C4-2B (cell line): ENCODE measurements at regions not wholly inside any gene's neighbourhood (a gene's known extent, or its start where the extent isn't known, plus 50 kb on each side); places are given as distances from the start of the nearest gene placed in this dataset.

Experiments
- H3K27ac ChIP-seq: fragments of 450-650 bp; 2 replicates; pipeline ENCODE4 v1.5.1; 2017
- ZFX ChIP-seq: fragments of 450-650 bp; IDR thresholded peaks from 2 replicates; pipeline ENCODE4 v1.6.1; 2017
- TF ChIP-seq, protein P1 (sequence below): fragments of 450-650 bp; conservative IDR thresholded peaks from 2 replicates; pipeline ENCODE4 v1.5.1; 2017; ENCODE audit warnings: mild to moderate bottlenecking

DNA sequence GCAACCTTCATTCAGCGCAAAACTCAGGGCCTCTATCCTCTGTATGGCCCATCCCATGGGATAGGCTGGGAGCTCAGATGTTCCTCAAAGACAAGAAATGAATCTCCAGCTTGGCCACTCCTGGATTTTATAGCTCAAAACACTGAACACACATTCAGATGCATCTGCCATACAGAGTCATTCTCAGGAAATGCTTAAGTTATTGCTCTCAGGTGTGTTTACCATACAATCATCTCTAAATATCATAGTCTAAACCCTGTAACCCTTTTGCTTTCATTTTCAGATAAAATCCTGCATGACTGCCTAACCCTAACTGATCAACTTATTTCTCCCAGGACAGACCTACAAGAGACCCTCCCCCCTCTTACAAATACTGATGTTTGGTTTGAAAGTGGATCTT lies 140.9 kb upstream of the FMR1 start:
- no peak overlapping the region for H3K27ac ChIP-seq
- no peak for TF ChIP-seq ZFX
- TF ChIP-seq, protein P1, sequence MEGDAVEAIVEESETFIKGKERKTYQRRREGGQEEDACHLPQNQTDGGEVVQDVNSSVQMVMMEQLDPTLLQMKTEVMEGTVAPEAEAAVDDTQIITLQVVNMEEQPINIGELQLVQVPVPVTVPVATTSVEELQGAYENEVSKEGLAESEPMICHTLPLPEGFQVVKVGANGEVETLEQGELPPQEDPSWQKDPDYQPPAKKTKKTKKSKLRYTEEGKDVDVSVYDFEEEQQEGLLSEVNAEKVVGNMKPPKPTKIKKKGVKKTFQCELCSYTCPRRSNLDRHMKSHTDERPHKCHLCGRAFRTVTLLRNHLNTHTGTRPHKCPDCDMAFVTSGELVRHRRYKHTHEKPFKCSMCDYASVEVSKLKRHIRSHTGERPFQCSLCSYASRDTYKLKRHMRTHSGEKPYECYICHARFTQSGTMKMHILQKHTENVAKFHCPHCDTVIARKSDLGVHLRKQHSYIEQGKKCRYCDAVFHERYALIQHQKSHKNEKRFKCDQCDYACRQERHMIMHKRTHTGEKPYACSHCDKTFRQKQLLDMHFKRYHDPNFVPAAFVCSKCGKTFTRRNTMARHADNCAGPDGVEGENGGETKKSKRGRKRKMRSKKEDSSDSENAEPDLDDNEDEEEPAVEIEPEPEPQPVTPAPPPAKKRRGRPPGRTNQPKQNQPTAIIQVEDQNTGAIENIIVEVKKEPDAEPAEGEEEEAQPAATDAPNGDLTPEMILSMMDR, result no peak

DNA sequence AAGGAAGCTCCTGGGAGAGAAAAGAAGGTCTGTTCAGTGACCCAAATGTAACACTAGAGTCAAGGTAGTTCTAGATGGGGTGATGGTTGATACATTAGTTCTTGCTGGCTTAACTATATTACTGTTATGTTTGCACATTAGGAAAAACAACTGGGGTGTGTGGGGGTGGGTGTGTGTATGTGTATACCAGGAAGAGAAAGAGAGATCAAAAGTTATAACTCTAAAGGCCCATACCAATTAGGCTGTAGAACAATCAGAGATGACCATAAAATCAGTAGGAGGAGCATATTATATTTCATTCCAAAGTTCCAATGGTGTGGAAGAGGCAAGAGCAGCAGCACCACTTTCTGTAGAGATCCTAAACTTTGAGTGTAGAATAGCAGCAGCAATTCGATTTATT lies 134.7 kb upstream of the FMR1 start:
- no peak overlapping the region for H3K27ac ChIP-seq
- no peak for TF ChIP-seq ZFX
- TF ChIP-seq, protein P1, result no peak

DNA sequence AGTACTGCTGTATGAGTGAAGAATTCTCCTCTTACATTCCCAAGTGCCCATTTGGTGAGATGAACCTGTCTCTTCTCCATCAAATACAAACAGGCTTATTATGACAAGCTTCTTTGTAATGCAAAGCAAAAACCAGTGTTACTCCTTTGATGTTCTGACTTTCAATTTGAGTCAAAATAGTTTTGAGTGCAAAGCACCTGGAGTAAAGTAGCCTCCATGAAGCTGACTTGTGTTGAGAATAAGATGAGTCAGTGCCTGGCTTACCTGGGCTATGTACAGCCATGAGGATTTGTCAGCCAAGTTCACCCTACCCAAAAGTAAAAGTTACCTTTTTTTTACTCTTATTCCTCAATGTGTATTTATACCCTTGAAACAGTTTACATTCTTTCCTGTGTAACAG lies 132.5 kb upstream of the FMR1 start:
- no peak for TF ChIP-seq ZFX
- TF ChIP-seq, protein P1, result no peak
- H3K27ac ChIP-seq, result no peak overlapping the region

DNA sequence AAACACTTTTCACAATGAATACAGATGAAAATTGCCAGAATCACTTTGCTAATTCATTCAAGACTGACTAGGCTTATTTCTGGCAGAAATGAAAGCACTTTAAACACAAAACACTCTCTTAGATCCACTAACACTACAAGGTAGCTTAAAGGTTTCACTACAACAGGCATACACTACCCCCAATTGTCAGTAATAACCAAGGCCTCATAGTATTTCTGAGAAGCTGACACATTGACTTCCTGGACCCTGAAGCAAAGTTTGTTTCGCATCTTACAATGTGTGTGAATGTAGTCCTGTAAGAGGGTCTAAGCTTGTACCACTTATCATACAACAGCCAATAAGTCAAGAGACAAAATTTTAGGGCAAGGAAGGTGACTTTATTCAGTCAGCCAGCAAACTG lies 129.9 kb upstream of the FMR1 start:
- no peak for TF ChIP-seq ZFX
- TF ChIP-seq, protein P1, result no peak

DNA sequence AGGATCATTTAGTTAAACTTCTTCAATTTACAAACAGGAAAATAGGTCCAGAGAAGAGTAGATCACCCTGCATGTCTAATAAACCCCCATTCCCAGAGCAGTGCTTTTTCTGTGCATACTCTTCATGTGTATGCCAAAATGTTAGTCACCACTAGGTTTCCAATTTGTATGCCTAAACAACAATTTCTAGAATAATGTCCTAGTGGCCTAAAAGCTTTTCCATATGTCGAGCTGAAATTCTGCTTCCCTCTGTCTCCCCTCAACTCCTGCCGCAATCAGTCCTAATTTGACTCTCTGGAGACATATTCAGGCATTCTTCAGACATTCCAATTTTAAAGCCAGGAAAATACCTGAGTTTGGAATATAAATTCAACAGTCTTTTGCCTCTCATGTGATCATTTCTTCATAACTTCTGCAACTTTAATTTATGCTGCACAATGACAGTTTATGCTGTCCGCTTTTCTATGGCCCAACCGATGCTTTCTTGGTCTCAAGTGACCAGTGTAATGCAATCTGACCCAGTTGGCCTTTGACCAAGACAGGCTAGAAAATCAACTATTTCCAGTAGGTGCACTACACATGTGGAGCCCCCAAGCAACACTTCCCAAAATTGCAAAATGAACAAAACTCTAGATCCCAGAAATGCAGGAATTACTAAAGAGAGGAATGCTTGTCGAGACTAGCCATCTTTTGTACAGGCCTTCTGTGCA lies 122.9 kb upstream of the FMR1 start:
- no peak overlapping the region for H3K27ac ChIP-seq
- TF ChIP-seq, protein P1, result no peak
- no peak for TF ChIP-seq ZFX

More for the DNA sequence above, 129.9 kb upstream of the FMR1 start:
- H3K27ac ChIP-seq, result no peak overlapping the region

DNA sequence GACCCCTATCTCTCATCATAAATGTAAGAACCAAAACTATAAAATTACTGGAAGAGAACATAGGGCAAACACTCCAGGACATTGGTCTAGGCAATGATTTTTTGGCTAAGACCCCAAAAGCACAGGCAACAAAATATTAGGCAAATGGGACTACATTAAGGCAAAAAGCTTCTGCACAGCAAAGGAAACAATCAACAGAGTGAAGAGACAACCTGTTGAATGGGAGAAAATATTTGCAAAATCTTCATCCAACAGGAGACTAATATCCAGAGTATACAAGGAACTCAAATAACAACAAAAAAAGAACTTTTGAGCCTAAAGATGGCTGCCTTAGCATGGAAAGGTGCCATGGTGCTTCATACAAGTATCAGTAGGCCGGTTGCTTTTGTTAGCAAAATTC lies 111.1 kb upstream of the FMR1 start:
- TF ChIP-seq, protein P1, result no peak
- TF ChIP-seq ZFX, result no peak
- no peak overlapping the region for H3K27ac ChIP-seq

DNA sequence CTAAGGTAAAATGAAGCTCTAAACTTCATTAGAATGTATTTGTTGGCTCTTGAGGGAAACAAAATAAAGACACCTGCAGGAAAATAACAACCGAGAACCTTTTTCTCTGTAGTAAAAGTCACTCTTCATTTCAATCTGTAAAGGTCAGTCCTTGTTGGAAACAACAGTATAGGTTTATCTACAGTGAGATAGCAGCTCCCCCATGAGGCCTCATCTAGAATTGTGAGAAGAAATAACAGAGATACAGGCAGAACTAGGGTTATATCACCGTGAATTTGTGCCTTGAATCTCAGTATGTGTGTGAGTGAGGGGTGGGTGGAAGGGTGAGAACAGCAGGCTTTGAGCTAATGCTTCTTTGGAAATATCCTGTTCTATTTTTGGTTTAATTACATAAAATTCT lies 107.8 kb upstream of the FMR1 start:
- TF ChIP-seq, protein P1, result peak; percentile 46
- TF ChIP-seq ZFX, result no peak
- H3K27ac ChIP-seq, result no peak overlapping the region
